Caki2 (cell line): ENCODE measurements at regions not wholly inside any gene's neighbourhood (a gene's known extent, or its start where the extent isn't known, plus 50 kb on each side); places are given as distances from the start of the nearest gene placed in this dataset.

Source experiments
- DNase-seq: peaks from one replicate; pipeline ENCODE4 v3.0.0-alpha.2; 2015; ENCODE audit warnings: low read depth
- in situ Hi-C: cut with HindIII; loops from 2 replicates; pipeline ENCODE4 v1.10.0; 2016; ENCODE audit warnings: low sequenced_read_pairs, low pct_unique_long_range_greater_than_20kb, mixed read lengths

- in situ Hi-C loops = no loop called here
- no peak for DNase-seq
Observed at GRCh38 chr9:115286411-115286810, 168.5 kb upstream of the TNC start.

GRCh38 chr9:115289757-115290208 lies 171.8 kb upstream of the TNC start:
- in situ Hi-C loops = no loop called here
- peak; percentile 4 for DNase-seq

DNA sequence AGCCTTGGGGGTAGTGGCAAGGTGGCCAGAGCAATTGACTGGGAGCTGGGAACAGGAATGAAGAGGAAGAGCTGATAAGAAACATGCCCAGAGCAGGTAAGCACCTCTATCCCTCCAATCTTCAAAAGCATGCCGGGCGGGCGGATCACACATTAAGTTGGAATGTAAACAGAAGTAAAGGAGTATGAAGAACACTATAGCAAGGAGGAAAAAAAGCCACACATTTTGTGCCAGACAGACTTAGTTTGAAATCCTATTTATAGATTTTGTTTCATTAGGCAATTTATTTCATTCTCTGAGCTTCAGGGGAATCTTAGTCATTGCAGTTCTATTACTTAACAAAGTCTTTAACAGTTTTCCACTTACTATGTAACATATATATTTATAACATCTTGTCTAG lies 173.9 kb upstream of the TNC start:
- no peak for DNase-seq
- in situ Hi-C loops = no loop called here

GRCh38 chr9:115292584-115293279 lies 174.8 kb upstream of the TNC start:
- no peak for DNase-seq
- in situ Hi-C loops = no loop called here

DNA sequence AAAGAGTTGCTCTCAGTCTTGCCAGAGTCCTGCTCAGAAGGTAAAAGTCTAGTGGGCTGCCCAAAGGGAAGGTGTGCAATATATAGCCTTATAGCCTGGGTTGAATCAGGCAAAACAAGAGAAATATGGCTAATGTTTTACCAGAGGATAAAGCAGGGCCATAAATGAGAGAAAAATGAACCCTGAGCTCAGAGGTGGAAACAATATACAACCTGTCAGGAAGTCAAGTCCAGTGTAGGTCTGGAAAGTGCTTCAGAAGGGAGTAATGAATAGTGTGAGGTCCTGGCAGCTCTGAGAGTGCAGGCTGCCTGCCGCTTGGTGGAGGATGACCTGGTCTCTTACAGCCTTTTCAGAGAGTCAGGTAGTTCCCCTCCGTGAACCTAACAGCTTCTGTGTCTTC lies 177.8 kb upstream of the TNC start:
- in situ Hi-C loops = no loop called here
- no peak for DNase-seq

- in situ Hi-C loops = no loop called here
- DNase-seq = no peak
Observed at GRCh38 chr9:115296831-115297565, 179.0 kb upstream of the TNC start.

DNA sequence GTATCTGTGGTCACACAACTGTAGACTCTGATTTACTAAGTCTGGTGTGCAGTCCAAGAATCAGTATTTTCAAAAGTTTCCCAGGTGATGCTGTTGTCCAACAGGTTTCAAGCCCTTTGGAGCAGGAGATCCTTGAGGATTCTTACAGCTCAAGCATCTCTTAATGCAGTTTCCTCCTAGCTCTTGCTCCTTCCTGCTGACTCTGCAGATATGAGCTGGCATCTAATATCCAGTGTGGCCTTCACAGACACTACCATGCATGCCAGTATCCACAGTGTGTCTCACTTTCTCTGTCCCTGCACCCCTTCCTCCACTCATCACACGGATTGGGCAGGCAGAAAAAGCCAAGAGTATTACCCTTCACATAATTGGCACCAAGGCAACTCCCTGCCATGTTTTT lies 182.2 kb upstream of the TNC start:
- in situ Hi-C loops = no loop called here
- no peak for DNase-seq

- in situ Hi-C loops = no loop called here
- DNase-seq = no peak
Observed at GRCh38 chr9:115300874-115301273, 182.9 kb upstream of the TNC start.

DNA sequence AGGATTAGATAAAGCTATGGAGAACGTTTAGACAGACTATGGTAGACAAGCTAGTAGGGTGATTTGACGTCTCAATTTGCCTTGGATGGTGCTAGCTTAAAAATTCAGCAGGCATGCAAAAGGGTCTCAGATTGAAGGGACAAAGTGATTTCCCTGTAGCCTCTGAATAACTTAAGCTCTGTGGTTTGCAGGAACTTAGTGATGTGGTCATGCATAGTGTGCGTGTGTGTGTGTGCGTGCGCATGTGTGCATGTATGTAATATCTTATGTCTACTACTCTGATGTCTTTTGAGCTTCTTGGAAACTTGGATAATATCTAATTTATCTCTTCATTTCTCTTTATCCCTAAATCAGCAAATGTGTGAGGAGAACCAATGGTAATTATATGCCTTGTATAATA lies 183.6 kb upstream of the TNC start:
- no peak for DNase-seq
- in situ Hi-C loops = no loop called here

GRCh38 chr9:115305543-115305942 lies 187.6 kb upstream of the TNC start:
- no peak for DNase-seq
- in situ Hi-C loops = no loop called here

GRCh38 chr9:115306865-115307264 lies 188.9 kb upstream of the TNC start:
- DNase-seq = no peak
- in situ Hi-C loops = no loop called here

DNA sequence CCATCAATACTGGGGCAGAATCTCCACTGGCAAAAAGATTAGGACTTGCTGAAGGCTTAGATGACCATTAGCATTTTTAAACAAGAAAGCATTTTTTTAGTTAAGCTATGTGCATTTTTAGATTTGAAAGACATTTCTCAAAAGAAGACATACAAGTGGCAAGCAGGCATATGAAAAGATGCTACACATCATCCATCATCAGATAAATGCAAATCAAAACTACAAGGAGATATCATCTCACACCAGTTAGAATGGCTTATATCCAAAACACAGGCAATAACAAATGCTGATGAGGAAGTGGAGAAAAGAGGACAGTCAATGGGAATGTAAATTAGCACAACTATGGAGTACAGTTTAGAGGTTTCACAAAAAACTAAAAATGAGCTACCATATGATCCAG lies 195.6 kb upstream of the TNC start:
- in situ Hi-C loops = no loop called here
- no peak for DNase-seq

DNA sequence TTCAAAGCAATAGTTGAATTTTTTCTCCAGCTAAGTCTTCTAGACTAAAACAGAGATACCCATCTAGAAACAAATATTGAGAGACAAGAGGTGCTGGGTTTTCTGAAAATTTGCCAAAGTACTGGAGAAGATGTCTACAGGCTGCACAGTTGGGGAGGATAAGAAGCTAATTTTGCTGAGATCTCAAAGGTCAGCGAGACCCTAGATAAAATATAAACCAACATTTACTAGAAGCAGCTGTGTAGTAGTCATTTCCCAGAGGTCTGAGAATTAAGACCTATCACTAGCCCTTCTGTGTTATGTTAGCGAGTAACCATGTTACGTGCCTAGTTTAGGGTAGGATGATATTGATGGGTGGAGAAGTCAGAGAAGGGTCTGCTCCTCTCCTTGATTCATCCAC lies 208.5 kb upstream of the TNC start:
- in situ Hi-C loops = no loop called here
- no peak for DNase-seq

DNA sequence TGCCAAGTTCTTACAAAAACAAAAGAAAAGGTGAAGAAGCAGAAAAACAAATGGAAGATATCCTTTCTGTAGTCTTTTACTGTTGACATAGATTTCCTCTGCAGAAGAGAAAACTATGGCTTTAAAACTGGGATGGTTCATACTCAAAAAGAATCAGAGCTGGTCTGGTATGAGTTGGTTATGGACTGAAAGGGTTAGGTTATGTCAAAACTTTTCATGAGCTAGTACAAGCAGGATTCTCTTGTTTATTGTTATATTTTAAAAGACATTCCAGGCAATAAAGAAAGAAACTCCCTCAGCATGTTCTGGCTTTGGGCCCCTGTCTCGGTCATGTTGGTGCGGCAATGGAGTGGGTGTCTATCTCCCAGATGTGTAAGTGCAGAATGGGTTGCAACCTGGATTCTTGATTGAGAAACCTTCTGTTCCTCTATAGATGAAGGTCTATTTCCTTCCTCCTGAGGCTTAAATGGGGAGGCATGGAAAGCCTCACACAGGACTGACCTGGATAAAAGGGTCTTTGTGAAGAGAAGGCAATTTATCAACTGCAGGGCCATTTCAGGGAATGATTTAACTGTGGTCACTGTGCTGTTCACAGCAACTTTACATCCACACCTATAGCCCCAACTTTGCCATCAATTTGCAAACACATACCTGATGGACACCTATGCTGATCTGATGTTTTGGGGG lies 209.6 kb upstream of the TNC start:
- in situ Hi-C loops = no loop called here
- DNase-seq = no peak

- DNase-seq = no peak
- in situ Hi-C loops = no loop called here
Observed at GRCh38 chr9:115328228-115328627, 210.3 kb upstream of the TNC start.

DNA sequence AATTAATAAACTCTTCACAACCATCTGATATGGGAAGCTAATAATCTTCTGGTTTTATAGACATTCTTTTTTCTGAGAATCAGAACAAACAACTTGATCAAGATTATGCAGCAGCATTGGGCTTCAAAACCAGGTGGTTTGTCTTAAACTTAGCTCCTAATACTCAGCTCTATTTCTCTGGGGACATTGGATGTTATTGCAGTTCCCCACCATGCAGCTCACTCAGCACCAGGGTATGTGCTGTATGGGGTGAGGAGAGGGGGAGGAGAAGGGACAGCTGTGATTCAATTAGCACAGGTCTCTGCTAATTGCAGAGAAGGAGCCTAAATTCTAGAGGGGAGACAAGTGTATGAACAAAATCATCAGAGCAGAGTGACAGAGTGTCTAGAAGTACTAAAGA lies 210.7 kb upstream of the TNC start:
- DNase-seq = no peak
- in situ Hi-C loops = no loop called here

GRCh38 chr9:115333277-115334070 lies 215.5 kb upstream of the TNC start:
- DNase-seq = no peak
- in situ Hi-C loops = no loop called here

DNA sequence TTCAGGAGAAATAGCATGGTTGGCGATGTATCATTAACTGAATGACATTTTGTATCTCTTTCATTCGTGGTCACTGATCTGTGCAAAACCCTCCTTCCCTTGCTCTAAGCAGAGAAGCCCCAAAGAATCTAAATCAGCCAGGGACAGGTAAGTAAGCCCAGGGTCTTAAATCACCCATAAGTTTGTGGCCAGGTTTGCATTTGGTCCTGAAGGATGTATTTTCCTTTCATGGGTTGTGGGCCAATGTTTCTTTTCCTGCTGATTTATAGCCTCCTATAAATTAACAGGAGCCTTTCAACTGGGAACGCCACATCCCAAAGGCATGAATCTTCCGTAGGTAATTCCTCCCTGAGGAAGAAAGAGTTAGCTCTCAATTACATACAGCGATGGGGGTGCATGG lies 217.5 kb upstream of the TNC start:
- no peak for DNase-seq
- in situ Hi-C loops = no loop called here

- DNase-seq = no peak
- in situ Hi-C loops = no loop called here
Observed at GRCh38 chr9:115340314-115340713, 222.4 kb upstream of the TNC start.
